HepG2 (cell line): ENCODE measurements at regions not wholly inside any gene's neighbourhood (a gene's known extent, or its start where the extent isn't known, plus 50 kb on each side); places are given as distances from the start of the nearest gene placed in this dataset.

Experiments used
- ARID2 ChIP-seq: sonication (generic); formaldehyde crosslinking; IDR thresholded peaks from 2 replicates; pipeline ENCODE4 v1.8.1; 2022; ENCODE audit warnings: mild to moderate bottlenecking, missing genetic modification reagents, borderline replicate concordance
- CHCHD3 ChIP-seq: sonication (generic); formaldehyde crosslinking; IDR thresholded peaks from 2 replicates; pipeline ENCODE4 v1.8.0; 2022; ENCODE audit warnings: mild to moderate bottlenecking, missing genetic modification reagents, moderate library complexity
- EED ChIP-seq: sonication (generic); formaldehyde crosslinking; IDR thresholded peaks from 2 replicates; pipeline ENCODE4 v1.5.0; 2020; ENCODE audit warnings: mild to moderate bottlenecking, missing genetic modification reagents
- MTA3 ChIP-seq: sonication (generic); formaldehyde crosslinking; IDR thresholded peaks from 2 replicates; pipeline ENCODE4 v1.4.0; 2020; ENCODE audit warnings: missing genetic modification reagents
- NFYC ChIP-seq: IDR thresholded peaks from 2 replicates; pipeline ENCODE4 v1.6.1; 2016; ENCODE audit warnings: missing genetic modification reagents, missing compliant biosample characterization
- PBX3 ChIP-seq: sonication (generic); formaldehyde crosslinking; IDR thresholded peaks from 2 replicates; pipeline ENCODE4 v1.8.1; 2023; ENCODE audit warnings: missing genetic modification reagents, inconsistent platforms, borderline replicate concordance
- PRDM4 ChIP-seq: sonication (generic); formaldehyde crosslinking; IDR thresholded peaks from 2 replicates; pipeline ENCODE4 v1.9.0; 2021; ENCODE audit warnings: missing genetic modification reagents, borderline replicate concordance
- SIN3A ChIP-seq: IDR thresholded peaks from 2 replicates; pipeline ENCODE4 v1.6.1; 2011; ENCODE audit warnings: low read depth, mild to moderate bottlenecking, control low read depth, low read length, borderline replicate concordance
- SNRNP70 ChIP-seq: fragments of 200-400 bp; formaldehyde crosslinking; IDR thresholded peaks from 2 replicates; pipeline ENCODE4 v1.6.1; 2017; ENCODE audit warnings: mild to moderate bottlenecking, low read depth, low read length, moderate library complexity
- ZNF274 ChIP-seq: sonication (generic); formaldehyde crosslinking; IDR thresholded peaks from 2 replicates; pipeline ENCODE4 v1.5.1; 2020; ENCODE audit warnings: mild to moderate bottlenecking, missing genetic modification reagents
- TF ChIP-seq, protein P1 (sequence below): sonication (generic); formaldehyde crosslinking; IDR thresholded peaks from 2 replicates; pipeline ENCODE4 v1.5.0; 2020; ENCODE audit warnings: mild to moderate bottlenecking, missing genetic modification reagents, moderate library complexity

DNA sequence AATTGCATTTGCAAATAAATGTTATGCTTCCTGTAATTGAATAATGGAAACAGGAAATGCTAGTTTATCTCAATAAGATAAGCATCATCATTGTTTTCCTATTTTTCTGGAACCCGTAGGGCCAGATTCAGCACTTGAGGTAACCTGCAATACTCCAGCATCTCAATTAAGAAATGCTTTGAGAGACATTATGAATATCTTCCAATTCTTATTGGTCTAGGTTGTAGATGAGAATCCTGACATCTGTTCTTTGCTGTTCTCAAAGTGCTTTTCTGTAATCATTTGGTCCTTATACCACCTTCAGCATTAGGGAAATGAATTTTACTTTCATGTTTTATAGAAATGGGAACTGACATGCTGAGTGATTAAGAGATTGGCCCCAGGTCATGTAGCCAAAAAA lies 428.3 kb downstream of the CBLN4 start:
- TF ChIP-seq MTA3 (no peak), PRDM4 (CRISPR knock-in tag) (no peak), ARID2 (CRISPR knock-in tag) (no peak), SIN3A (no peak), ZNF274 (no peak), CHCHD3 (CRISPR knock-in tag) (no peak), EED (CRISPR knock-in tag) (no peak), SNRNP70 (no peak), NFYC (no peak), PBX3 (CRISPR knock-in tag) (no peak)
- TF ChIP-seq, protein P1, sequence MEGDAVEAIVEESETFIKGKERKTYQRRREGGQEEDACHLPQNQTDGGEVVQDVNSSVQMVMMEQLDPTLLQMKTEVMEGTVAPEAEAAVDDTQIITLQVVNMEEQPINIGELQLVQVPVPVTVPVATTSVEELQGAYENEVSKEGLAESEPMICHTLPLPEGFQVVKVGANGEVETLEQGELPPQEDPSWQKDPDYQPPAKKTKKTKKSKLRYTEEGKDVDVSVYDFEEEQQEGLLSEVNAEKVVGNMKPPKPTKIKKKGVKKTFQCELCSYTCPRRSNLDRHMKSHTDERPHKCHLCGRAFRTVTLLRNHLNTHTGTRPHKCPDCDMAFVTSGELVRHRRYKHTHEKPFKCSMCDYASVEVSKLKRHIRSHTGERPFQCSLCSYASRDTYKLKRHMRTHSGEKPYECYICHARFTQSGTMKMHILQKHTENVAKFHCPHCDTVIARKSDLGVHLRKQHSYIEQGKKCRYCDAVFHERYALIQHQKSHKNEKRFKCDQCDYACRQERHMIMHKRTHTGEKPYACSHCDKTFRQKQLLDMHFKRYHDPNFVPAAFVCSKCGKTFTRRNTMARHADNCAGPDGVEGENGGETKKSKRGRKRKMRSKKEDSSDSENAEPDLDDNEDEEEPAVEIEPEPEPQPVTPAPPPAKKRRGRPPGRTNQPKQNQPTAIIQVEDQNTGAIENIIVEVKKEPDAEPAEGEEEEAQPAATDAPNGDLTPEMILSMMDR: no peak
